HUES48 (cell line): ENCODE measurements at regions not wholly inside any gene's neighbourhood (a gene's known extent, or its start where the extent isn't known, plus 50 kb on each side); places are given as distances from the start of the nearest gene placed in this dataset.

Experiments used
- H3K27ac ChIP-seq: one replicate; pipeline ENCODE4 v1.7.0; 2013; ENCODE audit warnings: low read depth, low read length, inconsistent platforms
- H3K27me3 ChIP-seq: 2 replicates; pipeline ENCODE4 v1.6.1; 2013; ENCODE audit warnings: mild to moderate bottlenecking, low read length; ENCODE audit not compliant: control insufficient read depth, insufficient read depth
- H3K36me3 ChIP-seq: 2 replicates; pipeline ENCODE4 v1.6.1; 2013; ENCODE audit warnings: low read length; ENCODE audit not compliant: control insufficient read depth, insufficient read depth
- H3K4me1 ChIP-seq: 2 replicates; pipeline ENCODE4 v1.6.1; 2013; ENCODE audit warnings: mild to moderate bottlenecking, low read length; ENCODE audit not compliant: control insufficient read depth, insufficient read depth
- H3K4me3 ChIP-seq: 2 replicates; pipeline ENCODE4 v1.5.1; 2013; ENCODE audit warnings: mild to moderate bottlenecking, low read depth, low read length
- H3K9ac ChIP-seq: 2 replicates; pipeline ENCODE4 v1.6.1; 2013; ENCODE audit warnings: mild to moderate bottlenecking, low read depth, low read length, moderate library complexity
- H3K9me3 ChIP-seq: 2 replicates; pipeline ENCODE4 v1.6.1; 2013; ENCODE audit warnings: low read length; ENCODE audit not compliant: control insufficient read depth, insufficient read depth

DNA sequence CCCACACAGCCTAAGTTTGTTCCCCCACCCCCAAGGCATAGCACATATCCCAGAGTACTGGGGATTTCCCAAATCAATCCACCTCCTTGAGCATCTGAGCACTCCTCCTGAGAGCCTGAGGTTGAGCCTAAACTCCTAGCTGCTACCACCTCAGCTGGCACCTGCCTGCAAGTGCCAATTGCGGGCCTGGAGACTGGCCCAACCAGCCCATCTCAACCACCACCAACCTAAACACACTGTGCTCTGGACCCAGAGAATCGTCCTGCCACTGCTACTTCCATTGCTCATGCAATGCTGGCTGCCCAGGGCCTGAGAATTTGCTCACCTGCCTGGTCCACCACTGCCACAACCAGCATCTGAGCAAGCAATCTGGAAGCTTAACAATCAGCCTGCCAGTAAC, 177.1 kb downstream of the FGF13 start:
- Histone ChIP-seq H3K9me3 (no peaks in the 10 kb centered on the region), H3K27me3 (no peaks in the 10 kb centered on the region), H3K36me3 (no peaks in the 10 kb centered on the region), H3K4me3 (no peak overlapping the region), H3K27ac (no peak overlapping the region), H3K4me1 (no peaks in the 10 kb centered on the region), H3K9ac (no peak overlapping the region)

DNA sequence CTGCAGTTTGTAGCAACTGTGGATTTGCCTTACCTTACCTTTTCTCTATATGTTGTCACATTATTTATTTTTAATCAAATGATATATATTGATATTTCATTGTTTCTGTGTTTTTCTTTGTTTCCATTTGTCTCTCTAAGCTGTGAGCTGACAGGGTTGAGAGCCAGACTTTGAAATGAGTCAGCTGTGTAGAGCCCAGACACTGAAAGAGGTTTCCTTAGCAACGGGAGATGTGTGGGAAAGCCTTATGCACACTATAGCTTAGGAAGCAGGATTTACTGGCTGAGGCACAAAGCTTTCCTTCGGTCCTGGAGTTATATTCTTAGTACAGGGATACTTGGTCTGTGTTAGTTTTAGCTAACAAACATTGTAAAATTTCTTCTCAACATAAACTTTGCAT, 192.2 kb downstream of the FGF13 start:
- Histone ChIP-seq H3K9me3 (no peaks in the 10 kb centered on the region), H3K27me3 (no peaks in the 10 kb centered on the region), H3K36me3 (no peaks in the 10 kb centered on the region), H3K4me1 (0 out of 2 replicates have a peak, but pooled peaks cover 5% of the 10 kb centered on the region), H3K27ac (no peak overlapping the region), H3K4me3 (no peak overlapping the region), H3K9ac (no peak overlapping the region)

DNA sequence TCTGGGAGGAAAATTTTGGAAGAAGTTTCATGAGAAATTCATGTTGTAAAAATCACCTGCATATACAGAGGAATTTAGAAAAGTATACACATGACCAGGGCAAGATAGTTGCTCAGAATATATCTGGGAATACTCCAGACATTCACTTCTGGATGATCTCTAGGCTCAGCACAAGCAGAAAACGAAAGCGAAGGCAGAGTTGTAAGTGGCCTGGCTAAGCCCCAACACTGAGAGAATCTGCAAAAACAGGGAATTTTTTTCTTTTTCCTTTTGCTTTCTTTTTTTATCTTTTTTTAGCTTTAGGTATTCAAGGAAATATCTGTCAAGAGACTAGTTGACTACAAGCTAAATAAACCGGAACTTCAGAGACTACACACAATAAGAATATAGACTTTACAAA, 207.2 kb downstream of the FGF13 start:
- H3K9ac ChIP-seq = no peak overlapping the region
- H3K27me3 ChIP-seq = no peaks in the 10 kb centered on the region
- H3K4me3 ChIP-seq = no peak overlapping the region
- peaks cover 4% of the 10 kb centered on the region; the same call in 1 of the 2 replicates for H3K9me3 ChIP-seq
- H3K4me1 ChIP-seq = no peaks in the 10 kb centered on the region
- H3K36me3 ChIP-seq = no peaks in the 10 kb centered on the region
- no peak overlapping the region for H3K27ac ChIP-seq

DNA sequence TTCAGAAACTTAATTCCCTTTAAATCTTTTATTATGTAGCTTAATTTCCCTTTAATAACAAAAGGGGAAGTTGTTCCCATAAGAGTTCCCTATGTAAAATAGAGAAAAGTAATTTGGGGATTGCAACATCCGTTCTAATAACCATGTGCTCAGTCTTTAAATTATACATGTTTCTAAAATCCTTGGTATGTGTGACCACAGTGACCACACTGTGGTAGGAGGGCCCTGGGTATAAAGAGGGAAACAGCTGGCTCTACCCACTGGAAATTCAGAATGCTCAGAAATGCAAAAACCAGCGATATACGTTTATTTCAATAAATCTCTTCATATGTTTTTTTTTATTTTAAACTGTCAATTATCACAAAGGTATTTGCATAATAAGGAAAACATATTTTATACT, 219.1 kb downstream of the FGF13 start:
- Histone ChIP-seq H3K4me1 (no peaks in the 10 kb centered on the region), H3K36me3 (no peaks in the 10 kb centered on the region), H3K27me3 (no peaks in the 10 kb centered on the region), H3K27ac (no peak overlapping the region), H3K9ac (no peak overlapping the region), H3K9me3 (no peaks in the 10 kb centered on the region), H3K4me3 (no peak overlapping the region)

DNA sequence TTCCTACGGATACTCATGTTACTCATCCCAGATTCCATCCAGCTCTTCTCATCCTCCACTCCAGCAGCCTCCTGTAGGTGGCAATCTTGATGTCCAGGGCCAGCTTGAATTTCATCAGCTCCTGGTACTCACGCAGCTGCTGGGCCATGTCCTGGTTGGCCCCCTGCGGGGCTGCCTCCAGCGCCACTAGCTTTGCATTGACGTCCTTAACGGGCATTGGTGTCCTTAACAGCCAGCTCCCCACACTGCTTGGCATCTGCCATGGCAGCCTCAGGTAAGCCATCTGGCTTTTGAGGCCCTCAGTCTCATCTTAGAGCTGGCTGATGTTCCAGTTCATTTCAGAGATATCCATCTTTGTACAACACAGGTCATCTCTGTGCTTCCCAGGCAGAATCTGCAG, 223.7 kb downstream of the FGF13 start:
- H3K27ac ChIP-seq = no peak overlapping the region
- no peak overlapping the region for H3K4me3 ChIP-seq
- no peaks in the 10 kb centered on the region for H3K36me3 ChIP-seq
- H3K9ac ChIP-seq = no peak overlapping the region
- no peaks in the 10 kb centered on the region for H3K9me3 ChIP-seq
- peaks cover 21% of the 10 kb centered on the region for H3K4me1 ChIP-seq
- no peaks in the 10 kb centered on the region for H3K27me3 ChIP-seq

DNA sequence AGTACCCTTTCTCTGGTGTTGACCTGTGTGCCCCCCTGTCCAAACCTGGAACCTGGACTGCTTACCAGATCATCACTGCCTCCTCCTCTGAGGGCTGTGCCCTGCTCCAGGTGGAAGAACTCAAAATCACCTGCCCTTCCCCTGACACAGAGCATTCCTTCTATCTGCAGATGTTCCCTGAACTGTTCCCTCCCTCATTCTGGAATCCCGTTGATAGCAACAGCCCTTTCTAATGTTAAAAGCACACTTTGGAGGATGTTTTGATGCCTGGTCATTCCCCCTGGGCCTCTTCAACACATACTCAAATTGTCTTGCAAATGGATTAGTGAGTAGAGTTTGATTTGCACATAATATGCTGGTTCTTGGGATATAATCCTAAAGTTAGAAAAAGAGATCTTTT, 225.8 kb downstream of the FGF13 start:
- Histone ChIP-seq H3K4me3 (peak overlapping the region; percentile 22; the same call in 1 of the 2 replicates), H3K27me3 (no peaks in the 10 kb centered on the region), H3K4me1 (peaks cover 21% of the 10 kb centered on the region), H3K36me3 (no peaks in the 10 kb centered on the region), H3K27ac (peak overlapping the region; percentile 46), H3K9me3 (no peaks in the 10 kb centered on the region), H3K9ac (no peak overlapping the region)

DNA sequence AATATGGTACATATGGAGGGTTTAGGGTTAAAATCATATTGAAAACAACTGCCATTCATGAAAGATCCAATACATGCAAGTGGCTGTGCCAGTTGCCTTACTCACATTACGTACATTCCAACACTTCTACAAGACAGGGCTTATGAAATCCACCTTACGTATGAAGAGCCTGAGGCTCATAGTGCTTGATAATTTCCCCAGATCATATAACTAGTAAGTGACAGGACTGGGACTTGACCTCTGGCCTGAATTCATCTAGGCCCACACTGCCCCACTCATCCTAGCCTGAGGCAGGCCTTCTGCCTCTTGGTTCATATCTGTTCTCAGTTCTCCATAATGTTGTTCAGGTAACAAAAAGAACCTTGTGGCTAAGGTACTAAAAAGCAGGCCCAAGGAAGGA, 226.3 kb downstream of the FGF13 start:
- H3K4me1 ChIP-seq = peaks cover 21% of the 10 kb centered on the region
- peak overlapping the region; percentile 46 for H3K27ac ChIP-seq
- no peaks in the 10 kb centered on the region for H3K27me3 ChIP-seq
- no peak overlapping the region for H3K4me3 ChIP-seq
- no peaks in the 10 kb centered on the region for H3K9me3 ChIP-seq
- no peaks in the 10 kb centered on the region for H3K36me3 ChIP-seq
- no peak overlapping the region for H3K9ac ChIP-seq

DNA sequence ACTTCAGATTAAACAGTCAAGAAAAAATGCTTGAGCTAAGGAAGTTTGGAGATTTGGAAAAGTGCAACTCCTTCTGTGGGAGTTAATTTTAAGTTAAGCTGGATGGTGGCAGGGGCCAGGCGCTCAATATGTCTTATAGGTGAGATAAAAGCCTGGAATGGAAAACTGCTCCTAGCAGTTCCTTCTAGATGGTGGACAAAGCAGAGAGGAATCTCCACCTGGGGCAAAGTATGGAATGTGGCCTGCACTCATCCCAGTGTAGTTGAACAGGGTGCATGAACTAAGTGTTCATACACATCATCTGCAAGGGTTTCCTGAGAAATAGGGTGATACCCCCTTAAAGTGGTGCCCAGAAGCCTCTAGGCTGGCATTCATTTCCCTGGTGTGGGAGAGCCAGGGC, 227.1 kb downstream of the FGF13 start:
- no peak overlapping the region for H3K27ac ChIP-seq
- no peaks in the 10 kb centered on the region for H3K27me3 ChIP-seq
- H3K36me3 ChIP-seq = no peaks in the 10 kb centered on the region
- peaks cover 21% of the 10 kb centered on the region for H3K4me1 ChIP-seq
- no peak overlapping the region for H3K9ac ChIP-seq
- no peaks in the 10 kb centered on the region for H3K9me3 ChIP-seq
- no peak overlapping the region for H3K4me3 ChIP-seq

DNA sequence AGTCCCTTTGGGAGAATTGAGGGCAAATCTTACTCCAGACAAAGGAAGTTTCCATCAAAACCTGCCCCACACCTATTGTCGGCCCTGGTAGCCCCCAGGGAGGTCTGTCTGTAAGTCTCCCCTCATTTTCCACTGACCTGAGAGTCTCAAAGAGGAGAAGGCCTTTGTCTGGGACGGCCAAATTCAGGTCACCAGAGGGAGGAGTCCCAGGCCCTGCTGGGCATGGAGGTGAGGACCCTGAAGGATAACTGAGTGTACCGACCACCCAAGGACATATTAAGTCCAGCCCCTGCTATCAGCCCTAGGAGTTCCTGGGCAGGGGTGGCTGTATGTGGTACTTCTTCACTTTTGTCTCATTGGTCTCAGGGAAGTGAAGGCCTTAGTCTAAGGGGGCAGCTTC, 229.9 kb downstream of the FGF13 start:
- H3K9ac ChIP-seq = no peak overlapping the region
- H3K4me1 ChIP-seq = peaks cover 19% of the 10 kb centered on the region
- no peaks in the 10 kb centered on the region for H3K9me3 ChIP-seq
- no peak overlapping the region for H3K4me3 ChIP-seq
- no peak overlapping the region for H3K27ac ChIP-seq
- H3K27me3 ChIP-seq = no peaks in the 10 kb centered on the region
- no peaks in the 10 kb centered on the region for H3K36me3 ChIP-seq

DNA sequence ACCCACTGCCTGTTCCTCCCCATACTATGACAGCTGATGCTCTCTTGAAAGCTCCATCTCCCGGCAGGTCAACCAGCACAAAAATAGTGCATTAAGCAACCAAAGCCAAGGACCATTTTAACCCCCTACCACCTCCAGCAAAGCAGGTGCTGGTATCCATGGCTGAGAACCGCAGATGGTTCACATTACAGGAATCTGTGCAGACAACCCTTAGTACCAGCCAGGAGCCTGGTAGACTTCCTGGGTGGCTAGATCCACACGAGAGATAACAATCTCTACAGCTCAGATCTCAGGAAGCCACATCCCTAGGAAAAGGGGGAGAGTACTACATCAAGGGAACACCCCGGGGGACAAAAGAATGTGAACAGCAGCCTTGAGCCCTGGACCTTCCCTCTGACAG, 248.0 kb downstream of the FGF13 start:
- H3K27ac ChIP-seq = no peak overlapping the region
- H3K27me3 ChIP-seq = no peaks in the 10 kb centered on the region
- no peak overlapping the region for H3K9ac ChIP-seq
- no peak overlapping the region for H3K4me3 ChIP-seq
- no peaks in the 10 kb centered on the region for H3K36me3 ChIP-seq
- no peaks in the 10 kb centered on the region for H3K4me1 ChIP-seq
- no peaks in the 10 kb centered on the region for H3K9me3 ChIP-seq
